Smooth muscle cell (in vitro differentiated cells): ENCODE measurements at regions not wholly inside any gene's neighbourhood (a gene's known extent, or its start where the extent isn't known, plus 50 kb on each side); places are given as distances from the start of the nearest gene placed in this dataset.

Experiments
- DNase-seq: peaks from one replicate; lab custom pipeline; 2025; ENCODE audit not compliant: unreplicated experiment; lab: John Stamatoyannopoulos, UW
- H2AFZ ChIP-seq: fragments of 200-600 bp; sonication (generic); 2 replicates; pipeline ENCODE4 v1.6.0; 2016; ENCODE audit warnings: antibody characterized with exemption, low read depth, mild to moderate bottlenecking
- H3F3A ChIP-seq: fragments of 200-600 bp; sonication (generic); 2 replicates; pipeline ENCODE4 v1.6.0; 2017; ENCODE audit warnings: antibody characterized with exemption, low read depth
- H3K27ac ChIP-seq: fragments of 200-600 bp; sonication (generic); 2 replicates; pipeline ENCODE4 v1.5.1; 2016; ENCODE audit warnings: low read depth, mild to moderate bottlenecking
- H3K27me3 ChIP-seq: fragments of 200-600 bp; sonication (generic); 2 replicates; pipeline ENCODE4 v1.6.1; 2016; ENCODE audit warnings: low read depth, mild to moderate bottlenecking
- H3K36me3 ChIP-seq: fragments of 200-600 bp; sonication (generic); 2 replicates; pipeline ENCODE4 v1.5.1; 2016; ENCODE audit warnings: low read depth
- H3K4me1 ChIP-seq: fragments of 200-600 bp; sonication (generic); 2 replicates; pipeline ENCODE4 v1.5.1; 2016; ENCODE audit warnings: low read depth
- H3K4me2 ChIP-seq: fragments of 200-600 bp; sonication (generic); 2 replicates; pipeline ENCODE4 v1.6.0; 2016; ENCODE audit warnings: mild to moderate bottlenecking
- H3K4me3 ChIP-seq: fragments of 200-600 bp; sonication (generic); 2 replicates; pipeline ENCODE4 v1.5.1; 2016; ENCODE audit warnings: mild to moderate bottlenecking
- H3K79me2 ChIP-seq: fragments of 200-600 bp; sonication (generic); 2 replicates; pipeline ENCODE4 v1.6.0; 2016; ENCODE audit warnings: low read depth, mild to moderate bottlenecking
- H3K9ac ChIP-seq: fragments of 200-600 bp; sonication (generic); 2 replicates; pipeline ENCODE4 v1.6.0; 2016; ENCODE audit warnings: low read depth
- H3K9me3 ChIP-seq: fragments of 200-600 bp; sonication (generic); replicated peaks from 2 replicates; pipeline ENCODE4 v1.5.1; 2016; ENCODE audit warnings: low read depth
- H4K20me1 ChIP-seq: fragments of 200-600 bp; sonication (generic); 2 replicates; pipeline ENCODE4 v1.6.0; 2016; ENCODE audit warnings: low read depth
- CTCF ChIP-seq: fragments of 200-600 bp; sonication (generic); IDR thresholded peaks from 2 replicates; pipeline ENCODE4 v1.5.1; 2017; ENCODE audit warnings: borderline replicate concordance, mild to moderate bottlenecking, antibody characterized with exemption; ENCODE audit not compliant: insufficient read depth, poor library complexity, severe bottlenecking
- WGBS: methylation state at CpG from one replicate; pipeline ENCODE4 v1.1.7; 2016; ENCODE audit warnings: low lambda C conversion rate; 5-methylcytosine and 5-hydroxymethylcytosine counted together

GRCh38 chr9:134534661-134535080 lies 106.9 kb upstream of the COL5A1 start:
- peak overlapping the region; percentile 75 for H3K4me2 ChIP-seq
- no peak for TF ChIP-seq CTCF
- WGBS: 45% methylated on average over 12 of the region's 12 CpGs
- H3K27me3 ChIP-seq: no peaks in the 10 kb centered on the region
- no peaks in the 10 kb centered on the region for H3K9me3 ChIP-seq
- H3K79me2 ChIP-seq: no peaks in the 10 kb centered on the region
- H3F3A ChIP-seq: peaks cover 14% of the 10 kb centered on the region
- no peak for DNase-seq
- peak overlapping the region; percentile 99 for H3K27ac ChIP-seq
- H3K36me3 ChIP-seq: no peaks in the 10 kb centered on the region
- H2AFZ ChIP-seq: no peak overlapping the region
- peak overlapping the region; percentile 74 for H3K9ac ChIP-seq
- H4K20me1 ChIP-seq: no peaks in the 10 kb centered on the region
- H3K4me1 ChIP-seq: peaks cover 13% of the 10 kb centered on the region
- H3K4me3 ChIP-seq: no peak overlapping the region

- TF ChIP-seq CTCF: no peak
- H3K9ac ChIP-seq: peak overlapping the region; percentile 74
- no peak for DNase-seq
- H2AFZ ChIP-seq: no peak overlapping the region
- H3K4me1 ChIP-seq: peaks cover 13% of the 10 kb centered on the region
- H4K20me1 ChIP-seq: no peaks in the 10 kb centered on the region
- H3K4me2 ChIP-seq: peak overlapping the region; percentile 75
- no peaks in the 10 kb centered on the region for H3K9me3 ChIP-seq
- no peaks in the 10 kb centered on the region for H3K36me3 ChIP-seq
- H3K4me3 ChIP-seq: no peak overlapping the region
- WGBS: 96% methylated on average over 9 of the region's 9 CpGs
- peaks cover 14% of the 10 kb centered on the region for H3F3A ChIP-seq
- H3K79me2 ChIP-seq: no peaks in the 10 kb centered on the region
- no peaks in the 10 kb centered on the region for H3K27me3 ChIP-seq
- H3K27ac ChIP-seq: peak overlapping the region; percentile 99
Observed at GRCh38 chr9:134535171-134535570, 106.4 kb upstream of the COL5A1 start.

GRCh38 chr9:134536101-134536900 lies 105.3 kb upstream of the COL5A1 start:
- no peak for TF ChIP-seq CTCF
- H3K4me1 ChIP-seq: peaks cover 13% of the 10 kb centered on the region
- no peaks in the 10 kb centered on the region for H3K9me3 ChIP-seq
- H3K27me3 ChIP-seq: no peaks in the 10 kb centered on the region
- H2AFZ ChIP-seq: no peak overlapping the region
- no peak overlapping the region for H3K4me3 ChIP-seq
- peaks cover 14% of the 10 kb centered on the region for H3F3A ChIP-seq
- H3K27ac ChIP-seq: peak overlapping the region; percentile 99
- no peaks in the 10 kb centered on the region for H4K20me1 ChIP-seq
- DNase-seq: peak; percentile 40
- H3K9ac ChIP-seq: peak overlapping the region; percentile 88
- WGBS: 17% methylated on average over 21 of the region's 22 CpGs
- H3K36me3 ChIP-seq: no peaks in the 10 kb centered on the region
- no peaks in the 10 kb centered on the region for H3K79me2 ChIP-seq
- H3K4me2 ChIP-seq: peak overlapping the region; percentile 75

- Histone ChIP-seq H3K4me2 (peak overlapping the region; percentile 75), H3K36me3 (no peaks in the 10 kb centered on the region), H3K9ac (peak overlapping the region; percentile 88), H4K20me1 (no peaks in the 10 kb centered on the region), H3K27me3 (no peaks in the 10 kb centered on the region), H3K4me1 (peaks cover 13% of the 10 kb centered on the region), H3F3A (peaks cover 14% of the 10 kb centered on the region), H3K79me2 (no peaks in the 10 kb centered on the region), H3K27ac (peak overlapping the region; percentile 99), H2AFZ (no peak overlapping the region), H3K9me3 (no peaks in the 10 kb centered on the region), H3K4me3 (no peak overlapping the region)
- WGBS: 91% methylated on average over 14 of the region's 14 CpGs
- no peak for DNase-seq
- TF ChIP-seq CTCF: no peak
Observed at GRCh38 chr9:134536931-134537330, 104.7 kb upstream of the COL5A1 start.
